WTC11 (cell line): ENCODE measurements at regions not wholly inside any gene's neighbourhood (a gene's known extent, or its start where the extent isn't known, plus 50 kb on each side); places are given as distances from the start of the nearest gene placed in this dataset.
"Not testable (repeated sequence)": the region's sequence is repeated elsewhere in the genome, so short reads cannot be mapped to it uniquely, and the experiment has no call there.

Experiments used
- ATAC-seq: fragments of 200-7000 bp; cut with Tn5 transposase; 2 replicates; pipeline ENCODE4 v1.10.0; 2021; ENCODE audit warnings: mild to moderate bottlenecking, moderate library complexity
- CTCF ChIA-PET: fragments of 300-600 bp; sonication (Branson Sonifier 250); formaldehyde crosslinking; loops from one replicate; lab custom pipeline; 2021; ENCODE audit warnings: antibody characterized with exemption; lab: Charles Lee
- POLR2A ChIA-PET: fragments of 350-600 bp; sonication (Branson Sonifier 250); formaldehyde crosslinking; loops from one replicate; lab custom pipeline; 2021; ENCODE audit warnings: antibody characterized with exemption; lab: Charles Lee
- DNase-seq: peaks from one replicate; pipeline ENCODE4 v3.0.0; 2021; ENCODE audit warnings: low spot score
- H3K27ac Mint-ChIP-seq: 2 replicates; pipeline ENCODE4 v1.8.0; 2021; ENCODE audit warnings: mixed read lengths
- H3K27me3 Mint-ChIP-seq: 2 replicates; pipeline ENCODE4 v1.8.0; 2021; ENCODE audit warnings: low read depth, mild to moderate bottlenecking, moderate library complexity, mixed read lengths
- H3K36me3 Mint-ChIP-seq: 2 replicates; pipeline ENCODE4 v1.8.0; 2021; ENCODE audit warnings: mixed read lengths
- H3K4me1 Mint-ChIP-seq: 2 replicates; pipeline ENCODE4 v1.8.0; 2022; ENCODE audit warnings: mixed read lengths
- H3K4me3 Mint-ChIP-seq: 2 replicates; pipeline ENCODE4 v1.8.0; 2021; ENCODE audit warnings: mild to moderate bottlenecking, moderate library complexity, mixed read lengths
- H3K9me3 Mint-ChIP-seq: 2 replicates; pipeline ENCODE4 v1.8.0; 2021; ENCODE audit warnings: mixed read lengths
- ATF2 ChIP-seq: sonication (generic); formaldehyde crosslinking; IDR thresholded peaks from 2 replicates; pipeline ENCODE4 v1.8.1; 2022; ENCODE audit warnings: low read depth, missing genetic modification reagents, borderline replicate concordance
- CBFB ChIP-seq: sonication (generic); formaldehyde crosslinking; IDR thresholded peaks from 2 replicates; pipeline ENCODE4 v1.8.1; 2022; ENCODE audit warnings: mild to moderate bottlenecking, low read depth, missing genetic modification reagents
- CREM ChIP-seq: sonication (generic); formaldehyde crosslinking; IDR thresholded peaks from 2 replicates; pipeline ENCODE4 v1.8.1; 2022; ENCODE audit warnings: mild to moderate bottlenecking, missing genetic modification reagents, moderate library complexity
- EMX1 ChIP-seq: fragments of 250-450 bp; sonication (Bioruptor Pico); IDR thresholded peaks from 2 replicates; pipeline ENCODE4 v1.8.0; 2021; ENCODE audit warnings: mild to moderate bottlenecking
- FOXJ3 ChIP-seq: sonication (generic); formaldehyde crosslinking; IDR thresholded peaks from 2 replicates; pipeline ENCODE4 v1.9.0; 2021; ENCODE audit warnings: missing genetic modification reagents, mild to moderate bottlenecking, borderline replicate concordance
- GABPB1 ChIP-seq: sonication (generic); formaldehyde crosslinking; IDR thresholded peaks from 2 replicates; pipeline ENCODE4 v1.8.1; 2023; ENCODE audit warnings: mild to moderate bottlenecking, missing genetic modification reagents
- GRHL2 ChIP-seq: fragments of 250-450 bp; sonication (Bioruptor Pico); IDR thresholded peaks from 2 replicates; pipeline ENCODE4 v1.8.0; 2022; ENCODE audit warnings: mild to moderate bottlenecking, moderate library complexity; ENCODE audit not compliant: insufficient replicate concordance, severe bottlenecking
- HMGA2 ChIP-seq: fragments of 250-450 bp; sonication (Bioruptor Pico); IDR thresholded peaks from 2 replicates; pipeline ENCODE4 v1.4.0; 2021; ENCODE audit warnings: mild to moderate bottlenecking, moderate library complexity
- MAX ChIP-seq: sonication (generic); formaldehyde crosslinking; IDR thresholded peaks from 2 replicates; pipeline ENCODE4 v1.8.0; 2022; ENCODE audit warnings: mild to moderate bottlenecking, missing genetic modification reagents
- MXD4 ChIP-seq: fragments of 250-450 bp; sonication (Bioruptor Pico); IDR thresholded peaks from 2 replicates; pipeline ENCODE4 v1.8.0; 2021; ENCODE audit warnings: mild to moderate bottlenecking, moderate library complexity, borderline replicate concordance
- MYBL2 ChIP-seq: sonication (generic); formaldehyde crosslinking; IDR thresholded peaks from 2 replicates; pipeline ENCODE4 v1.8.1; 2023; ENCODE audit warnings: mild to moderate bottlenecking, moderate library complexity, missing genetic modification reagents
- NFE2L1 ChIP-seq: sonication (generic); formaldehyde crosslinking; IDR thresholded peaks from 2 replicates; pipeline ENCODE4 v1.8.1; 2023; ENCODE audit warnings: missing genetic modification reagents
- NR1H2 ChIP-seq: sonication (generic); formaldehyde crosslinking; IDR thresholded peaks from 2 replicates; pipeline ENCODE4 v1.9.0; 2021; ENCODE audit warnings: mild to moderate bottlenecking, moderate library complexity, missing genetic modification reagents
- SMAD4 ChIP-seq: sonication (generic); formaldehyde crosslinking; IDR thresholded peaks from 2 replicates; pipeline ENCODE4 v1.8.0; 2022; ENCODE audit warnings: mild to moderate bottlenecking, missing genetic modification reagents
- ZBTB43 ChIP-seq: sonication (generic); formaldehyde crosslinking; IDR thresholded peaks from 2 replicates; pipeline ENCODE4 v1.8.1; 2023; ENCODE audit warnings: mild to moderate bottlenecking, missing genetic modification reagents
- ZNF232 ChIP-seq: sonication (generic); formaldehyde crosslinking; IDR thresholded peaks from 2 replicates; pipeline ENCODE4 v1.8.0; 2022; ENCODE audit warnings: mild to moderate bottlenecking, missing genetic modification reagents
- ZNF281 ChIP-seq: sonication (generic); formaldehyde crosslinking; IDR thresholded peaks from 2 replicates; pipeline ENCODE4 v1.8.0; 2023; ENCODE audit warnings: mild to moderate bottlenecking, missing genetic modification reagents
- ZNF671 ChIP-seq: fragments of 250-450 bp; sonication (Bioruptor Pico); IDR thresholded peaks from 2 replicates; pipeline ENCODE4 v1.8.0; 2021; ENCODE audit warnings: mild to moderate bottlenecking
- ZSCAN18 ChIP-seq: fragments of 250-450 bp; sonication (Bioruptor Pico); IDR thresholded peaks from 2 replicates; pipeline ENCODE4 v2.1.2; 2022; ENCODE audit warnings: mild to moderate bottlenecking, moderate library complexity
- TF ChIP-seq, protein P1 (sequence below): sonication (generic); formaldehyde crosslinking; IDR thresholded peaks from 2 replicates; pipeline ENCODE4 v1.8.1; 2023; ENCODE audit warnings: mild to moderate bottlenecking, moderate library complexity, missing genetic modification reagents
- TF ChIP-seq, protein P2 (sequence below): fragments of 200-600 bp; IDR thresholded peaks from 2 replicates; pipeline ENCODE4 v1.8.0; 2022; ENCODE audit warnings: antibody characterized with exemption

- Mint-ChIP-seq H3K4me3 (no peak overlapping the region), H3K9me3 (no peaks in the 10 kb centered on the region), H3K27ac (no peak overlapping the region), H3K4me1 (no peaks in the 10 kb centered on the region), H3K36me3 (no peaks in the 10 kb centered on the region), H3K27me3 (peaks cover 3% of the 10 kb centered on the region; the same call in 1 of the 2 replicates)
- POLR2A ChIA-PET, result no interaction called here
- no peak for DNase-seq
- no peak for ATAC-seq
- no peak for TF ChIP-seq ATF2
- TF ChIP-seq CREM, result no peak
- TF ChIP-seq MXD4 (CRISPR knock-in tag), result no peak
- TF ChIP-seq ZNF232 (CRISPR knock-in tag), result no peak
- no peak for TF ChIP-seq ZBTB43 (CRISPR knock-in tag)
- no peak for TF ChIP-seq EMX1 (CRISPR knock-in tag)
- no peak for TF ChIP-seq CBFB (CRISPR knock-in tag)
- TF ChIP-seq MYBL2 (CRISPR knock-in tag), result no peak
- TF ChIP-seq GRHL2 (CRISPR knock-in tag), result no peak
- TF ChIP-seq ZNF281 (CRISPR knock-in tag), result no peak
- CTCF ChIA-PET, result no interaction called here
These were observed 1208.3 kb downstream of the GATA3 start for GRCh38 chr10:9262770-9263169.

DNA sequence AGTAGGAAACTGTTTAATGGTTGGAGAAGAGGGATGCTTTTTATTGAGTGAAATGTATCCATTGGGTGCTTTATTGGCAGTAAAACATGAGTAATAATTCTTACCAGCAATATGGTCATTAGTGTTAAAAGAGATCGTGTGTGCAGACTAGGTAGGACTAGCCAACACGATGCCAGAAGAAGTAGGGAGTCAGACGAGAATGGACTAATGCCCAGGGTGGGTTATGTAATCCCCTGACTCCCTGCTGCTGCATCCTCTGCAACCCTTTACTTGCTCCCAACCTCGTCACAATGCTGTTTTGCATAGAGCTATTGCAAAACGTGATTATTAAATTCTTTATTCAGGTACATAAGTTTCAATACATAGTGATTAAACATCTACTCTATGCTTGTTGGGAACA lies 1213.7 kb downstream of the GATA3 start:
- POLR2A ChIA-PET, result no interaction called here
- DNase-seq (no peak), ATAC-seq (no peak)

GRCh38 chr10:9273126-9273833 lies 1218.8 kb downstream of the GATA3 start:
- H3K4me1 Mint-ChIP-seq, DNase-seq, H3K4me3 Mint-ChIP-seq, H3K9me3 Mint-ChIP-seq, CTCF ChIA-PET, H3K36me3 Mint-ChIP-seq, ATAC-seq, H3K27ac Mint-ChIP-seq, H3K27me3 Mint-ChIP-seq, POLR2A ChIA-PET: not testable (repeated sequence)

More for the DNA sequence above, 1213.7 kb downstream of the GATA3 start:
- Mint-ChIP-seq H3K4me1 (no peaks in the 10 kb centered on the region), H3K4me3 (no peak overlapping the region), H3K36me3 (0 out of 2 replicates have a peak, but pooled peaks cover 2% of the 10 kb centered on the region), H3K9me3 (peaks cover 5% of the 10 kb centered on the region), H3K27ac (no peak overlapping the region)
- CTCF ChIA-PET, result no interaction called here
- no peak for TF ChIP-seq NR1H2 (CRISPR knock-in tag)
- TF ChIP-seq GABPB1, result no peak
- TF ChIP-seq MAX (CRISPR knock-in tag), result no peak
- TF ChIP-seq GRHL2 (CRISPR knock-in tag), result no peak
- no peak for TF ChIP-seq SMAD4
- no peak for TF ChIP-seq ZSCAN18
- TF ChIP-seq, protein P1, sequence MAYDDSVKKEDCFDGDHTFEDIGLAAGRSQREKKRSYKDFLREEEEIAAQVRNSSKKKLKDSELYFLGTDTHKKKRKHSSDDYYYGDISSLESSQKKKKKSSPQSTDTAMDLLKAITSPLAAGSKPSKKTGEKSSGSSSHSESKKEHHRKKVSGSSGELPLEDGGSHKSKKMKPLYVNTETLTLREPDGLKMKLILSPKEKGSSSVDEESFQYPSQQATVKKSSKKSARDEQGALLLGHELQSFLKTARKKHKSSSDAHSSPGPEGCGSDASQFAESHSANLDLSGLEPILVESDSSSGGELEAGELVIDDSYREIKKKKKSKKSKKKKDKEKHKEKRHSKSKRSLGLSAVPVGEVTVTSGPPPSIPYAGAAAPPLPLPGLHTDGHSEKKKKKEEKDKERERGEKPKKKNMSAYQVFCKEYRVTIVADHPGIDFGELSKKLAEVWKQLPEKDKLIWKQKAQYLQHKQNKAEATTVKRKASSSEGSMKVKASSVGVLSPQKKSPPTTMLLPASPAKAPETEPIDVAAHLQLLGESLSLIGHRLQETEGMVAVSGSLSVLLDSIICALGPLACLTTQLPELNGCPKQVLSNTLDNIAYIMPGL (CRISPR knock-in tag), result no peak
- no peak for TF ChIP-seq FOXJ3 (CRISPR knock-in tag)
- TF ChIP-seq NFE2L1 (CRISPR knock-in tag), result no peak
- TF ChIP-seq ZNF671, result no peak
- no peak for TF ChIP-seq HMGA2 (CRISPR knock-in tag)
- TF ChIP-seq, protein P2, sequence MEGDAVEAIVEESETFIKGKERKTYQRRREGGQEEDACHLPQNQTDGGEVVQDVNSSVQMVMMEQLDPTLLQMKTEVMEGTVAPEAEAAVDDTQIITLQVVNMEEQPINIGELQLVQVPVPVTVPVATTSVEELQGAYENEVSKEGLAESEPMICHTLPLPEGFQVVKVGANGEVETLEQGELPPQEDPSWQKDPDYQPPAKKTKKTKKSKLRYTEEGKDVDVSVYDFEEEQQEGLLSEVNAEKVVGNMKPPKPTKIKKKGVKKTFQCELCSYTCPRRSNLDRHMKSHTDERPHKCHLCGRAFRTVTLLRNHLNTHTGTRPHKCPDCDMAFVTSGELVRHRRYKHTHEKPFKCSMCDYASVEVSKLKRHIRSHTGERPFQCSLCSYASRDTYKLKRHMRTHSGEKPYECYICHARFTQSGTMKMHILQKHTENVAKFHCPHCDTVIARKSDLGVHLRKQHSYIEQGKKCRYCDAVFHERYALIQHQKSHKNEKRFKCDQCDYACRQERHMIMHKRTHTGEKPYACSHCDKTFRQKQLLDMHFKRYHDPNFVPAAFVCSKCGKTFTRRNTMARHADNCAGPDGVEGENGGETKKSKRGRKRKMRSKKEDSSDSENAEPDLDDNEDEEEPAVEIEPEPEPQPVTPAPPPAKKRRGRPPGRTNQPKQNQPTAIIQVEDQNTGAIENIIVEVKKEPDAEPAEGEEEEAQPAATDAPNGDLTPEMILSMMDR, result no peak
- TF ChIP-seq, all 79 proteins: peak for 0
- H3K27me3 Mint-ChIP-seq, result peaks cover 3% of the 10 kb centered on the region; the same call in 1 of the 2 replicates
